ENCODE measurements at regions not wholly inside any gene's neighbourhood (a gene's known extent, or its start where the extent isn't known, plus 50 kb on each side); places are given as distances from the start of the nearest gene placed in this dataset.
"Not testable (repeated sequence)": the region's sequence is repeated elsewhere in the genome, so short reads cannot be mapped to it uniquely, and the experiment has no call there.

DNA sequence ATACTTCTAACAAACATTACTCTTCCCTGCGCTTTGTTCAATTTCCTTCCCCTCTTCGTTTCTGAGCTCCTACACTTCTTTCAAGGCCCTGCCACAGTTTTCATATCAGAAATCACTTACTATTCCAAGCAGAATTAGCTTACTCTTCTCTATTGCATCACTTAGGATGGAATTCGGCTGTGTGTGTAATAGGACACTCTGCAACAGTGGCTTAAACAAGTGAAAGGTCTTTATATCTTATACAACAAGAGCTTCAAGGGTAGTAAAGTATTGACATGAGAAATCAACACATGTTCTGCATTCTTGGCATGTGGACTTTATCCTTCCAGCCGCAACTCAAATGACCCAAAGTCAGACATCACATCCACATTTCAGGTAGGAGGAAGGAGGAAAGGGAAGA is 279.6 kb downstream of the PCDH20 start:
- no peak for DNase-seq

GRCh38 chr13:61135583-61135982 is 280.1 kb downstream of the PCDH20 start:
- no peak for DNase-seq

- no peak for DNase-seq
Observed at GRCh38 chr13:61128850-61129645, 286.6 kb downstream of the PCDH20 start.

GRCh38 chr13:61123538-61124289 is 291.9 kb downstream of the PCDH20 start:
- DNase-seq: no peak

DNA sequence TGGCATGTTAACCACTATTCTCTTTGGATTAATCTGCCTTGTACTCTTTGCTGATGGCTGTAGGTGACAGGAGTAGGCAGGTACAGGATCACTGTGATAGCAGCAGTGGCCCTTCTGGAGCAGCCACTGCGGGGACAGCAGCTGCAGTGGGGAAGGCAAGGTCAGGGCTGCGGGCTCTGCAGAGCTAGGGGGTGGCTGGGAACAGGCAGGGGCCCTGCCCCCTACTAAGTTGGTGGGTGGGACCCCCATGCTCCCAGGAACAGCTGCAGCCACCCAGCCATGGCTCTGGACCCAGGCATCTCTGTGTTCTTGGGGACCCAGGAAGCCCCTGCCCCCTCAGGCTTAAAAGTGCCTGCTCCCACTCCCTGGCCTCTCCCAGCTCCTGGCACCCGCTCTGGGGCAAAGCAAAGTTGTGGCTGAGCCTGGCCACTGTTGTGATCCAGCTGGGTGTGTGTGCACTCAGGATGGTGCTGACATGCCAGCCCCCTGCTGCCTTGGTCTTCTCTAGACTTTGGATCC is 302.4 kb downstream of the PCDH20 start:
- no peak for DNase-seq

GRCh38 chr13:61111529-61111928 is 304.1 kb downstream of the PCDH20 start:
- no peak for DNase-seq

DNA sequence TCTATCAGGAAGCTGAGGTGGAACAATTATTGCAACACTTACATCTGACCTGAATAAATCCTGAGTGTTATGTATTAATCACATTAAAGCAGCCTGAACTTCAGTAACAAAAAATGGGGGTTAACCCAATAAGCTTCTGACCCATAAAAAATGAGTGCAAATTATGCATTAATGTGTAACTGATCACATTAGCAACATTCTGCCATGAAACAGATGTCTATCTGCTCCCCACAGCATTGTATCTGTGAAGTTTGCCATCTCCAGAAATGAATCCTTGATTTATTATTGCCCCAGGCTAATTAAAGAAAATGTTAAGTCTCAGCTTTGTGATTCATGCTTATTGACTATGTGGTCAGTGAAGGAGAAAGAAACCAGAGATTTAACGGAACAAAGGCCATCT is 304.9 kb downstream of the PCDH20 start:
- DNase-seq: peak; percentile 52 to 90

- DNase-seq: no peak
Observed at GRCh38 chr13:61109741-61110140, 305.9 kb downstream of the PCDH20 start.

DNA sequence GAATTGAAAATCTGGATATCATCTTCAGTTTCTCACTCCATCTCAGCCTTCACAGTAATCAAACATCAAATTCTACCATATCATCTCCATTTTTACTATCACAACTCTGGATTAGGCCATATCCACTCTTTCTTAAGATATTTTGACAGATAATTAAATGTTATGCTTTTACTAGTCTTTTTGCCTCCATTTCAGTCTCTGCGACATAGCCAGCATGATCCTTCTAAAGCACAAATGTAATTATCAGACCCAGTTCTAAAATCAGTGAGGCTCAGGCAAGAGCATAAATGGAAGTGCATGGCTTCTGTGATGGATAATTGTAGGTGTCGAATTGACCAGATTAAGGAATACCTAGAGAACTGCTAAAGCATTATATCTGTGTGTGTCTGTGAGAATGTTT is 307.7 kb downstream of the PCDH20 start:
- no peak for DNase-seq

DNA sequence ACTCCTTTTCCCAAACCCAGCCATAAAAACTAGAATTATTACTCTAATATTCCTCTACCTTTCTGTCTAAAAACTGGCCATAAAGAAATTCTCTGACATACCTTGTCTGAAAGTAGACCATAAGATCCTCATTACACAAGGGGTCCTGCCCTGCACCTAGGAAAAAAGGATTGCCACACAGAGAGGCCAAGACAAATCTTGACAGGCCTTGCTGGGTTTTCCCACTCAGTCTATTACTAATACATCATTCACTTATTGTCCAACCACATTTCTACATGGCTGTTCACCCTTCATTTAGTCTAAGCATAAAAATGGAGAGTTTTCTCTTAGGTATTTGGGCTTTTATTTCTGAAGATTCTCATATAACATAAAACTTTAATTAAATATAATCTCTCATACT is 319.8 kb downstream of the PCDH20 start:
- DNase-seq: no peak

- DNase-seq: no peak
Observed at GRCh38 chr13:61094865-61095264, 320.8 kb downstream of the PCDH20 start.

- DNase-seq: not testable (repeated sequence)
Observed at GRCh38 chr13:61089894-61090293, 325.8 kb downstream of the PCDH20 start.

- DNase-seq: no peak
Observed at GRCh38 chr13:61086087-61086486, 329.6 kb downstream of the PCDH20 start.

DNA sequence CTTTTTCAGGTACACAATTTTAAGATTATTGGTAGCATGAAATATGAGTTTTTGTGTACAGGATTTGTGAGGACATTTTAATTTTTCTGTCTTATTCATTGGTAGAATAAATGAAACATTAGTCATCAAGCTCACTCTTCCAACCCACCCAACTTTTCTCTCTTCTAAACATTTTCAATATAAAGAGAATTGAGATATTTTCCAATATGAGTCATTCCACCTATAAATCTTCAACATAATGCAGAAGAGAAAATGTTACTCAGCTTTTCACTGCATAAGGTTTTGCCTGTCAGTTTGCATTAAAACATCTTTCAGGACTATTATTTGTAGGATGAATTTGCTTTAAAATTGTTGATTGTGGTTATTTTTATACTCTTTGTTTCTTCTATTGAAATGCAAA is 330.7 kb downstream of the PCDH20 start:
- no peak for DNase-seq

DNA sequence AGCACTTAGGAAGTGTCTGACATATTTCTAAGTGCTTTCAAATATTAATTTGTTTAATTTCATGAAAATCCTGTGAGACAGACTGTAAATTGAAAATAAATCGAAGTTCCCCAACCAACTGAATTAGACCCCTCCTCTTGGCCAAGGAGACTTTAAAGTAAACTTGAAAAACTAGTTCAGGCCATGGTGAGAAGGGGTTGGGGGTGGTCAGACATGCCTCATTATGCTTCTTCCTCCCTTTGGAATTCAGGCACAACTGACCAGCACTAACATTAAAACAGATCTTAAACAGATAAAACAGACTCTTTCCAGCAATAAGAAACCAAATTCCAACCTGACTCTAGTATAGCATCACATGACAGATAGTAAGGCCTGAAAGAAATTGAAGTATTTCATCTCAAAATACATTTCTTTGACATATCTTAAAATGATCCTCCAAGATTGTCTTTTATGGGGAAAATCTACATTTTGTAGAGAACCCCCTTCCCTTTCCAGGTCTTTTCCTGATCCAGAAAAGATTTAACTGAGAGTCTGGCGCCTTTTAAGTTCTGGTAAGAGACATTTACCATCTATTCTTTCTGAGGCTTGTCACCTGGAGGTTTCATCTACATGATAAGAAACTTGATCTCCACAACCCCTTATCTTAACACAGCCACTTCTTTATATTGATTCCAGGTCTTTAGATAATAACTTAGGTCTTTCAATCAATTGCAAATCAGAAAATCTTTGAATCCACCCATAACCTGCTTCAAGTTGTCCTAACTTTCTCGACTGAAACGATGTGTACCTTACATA is 336.5 kb downstream of the PCDH20 start:
- no peak for DNase-seq

GRCh38 chr13:61052175-61052574 is 363.5 kb downstream of the PCDH20 start:
- DNase-seq: no peak

DNA sequence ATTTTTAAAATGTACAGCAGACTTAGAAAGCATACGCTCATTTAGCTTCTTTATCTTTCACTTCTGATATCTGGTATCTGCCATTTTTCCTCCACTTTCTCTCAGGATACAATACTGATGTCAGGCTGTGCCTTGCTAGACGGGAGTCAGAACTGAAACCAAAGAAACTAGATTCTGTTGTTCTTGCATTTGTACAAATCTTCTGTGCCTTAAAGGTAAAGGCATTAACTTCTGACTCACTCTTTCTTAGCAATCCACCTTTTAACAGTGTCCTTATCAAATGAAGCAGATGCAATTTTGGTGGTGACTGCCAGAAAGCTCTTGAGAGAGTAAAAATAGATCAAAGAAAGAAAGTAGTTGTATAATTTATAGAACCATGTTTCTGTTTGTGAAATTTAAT is 370.4 kb downstream of the PCDH20 start:
- DNase-seq: no peak

DNA sequence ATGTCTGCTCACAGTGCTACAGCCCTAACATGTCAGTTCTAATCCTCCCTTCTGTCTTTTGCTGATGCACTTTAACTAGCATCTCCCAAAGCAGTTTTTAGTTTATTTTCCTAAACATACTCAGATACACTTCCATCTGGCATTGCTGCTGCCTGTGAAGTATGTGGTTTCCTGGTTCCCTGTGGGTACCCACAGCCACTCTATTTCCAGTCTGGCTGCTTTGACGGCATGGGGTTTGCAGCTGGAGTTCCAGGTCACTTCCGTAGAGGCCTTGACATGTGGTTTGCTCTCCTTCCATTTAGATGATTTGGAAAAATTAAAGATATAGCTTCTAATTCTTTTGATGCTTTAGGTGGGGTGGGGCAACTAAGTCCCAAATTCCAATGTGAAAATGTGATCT is 375.5 kb downstream of the PCDH20 start:
- no peak for DNase-seq

GRCh38 chr13:61039302-61039701 is 376.3 kb downstream of the PCDH20 start:
- DNase-seq: no peak

DNA sequence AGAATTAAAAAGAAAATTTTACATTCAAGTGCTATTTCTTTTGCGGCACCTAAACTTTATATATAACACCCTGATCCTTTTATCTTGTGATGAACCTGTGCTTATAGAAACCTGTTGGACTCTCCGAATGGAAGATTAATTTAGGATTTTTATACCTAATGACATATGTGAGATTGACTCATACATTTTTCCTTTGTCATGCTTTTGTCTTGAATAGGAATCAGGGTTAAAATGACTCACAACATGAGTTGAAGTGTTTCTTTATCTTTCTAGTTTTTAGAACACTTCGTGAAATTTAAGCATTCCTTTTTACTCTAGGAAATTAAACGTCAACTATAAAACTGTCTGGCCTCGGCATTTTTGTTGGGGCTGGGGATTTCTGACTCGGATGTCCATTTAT is 378.9 kb downstream of the PCDH20 start:
- no peak for DNase-seq

GRCh38 chr13:61030445-61030844 is 385.2 kb downstream of the PCDH20 start:
- no peak for DNase-seq

DNA sequence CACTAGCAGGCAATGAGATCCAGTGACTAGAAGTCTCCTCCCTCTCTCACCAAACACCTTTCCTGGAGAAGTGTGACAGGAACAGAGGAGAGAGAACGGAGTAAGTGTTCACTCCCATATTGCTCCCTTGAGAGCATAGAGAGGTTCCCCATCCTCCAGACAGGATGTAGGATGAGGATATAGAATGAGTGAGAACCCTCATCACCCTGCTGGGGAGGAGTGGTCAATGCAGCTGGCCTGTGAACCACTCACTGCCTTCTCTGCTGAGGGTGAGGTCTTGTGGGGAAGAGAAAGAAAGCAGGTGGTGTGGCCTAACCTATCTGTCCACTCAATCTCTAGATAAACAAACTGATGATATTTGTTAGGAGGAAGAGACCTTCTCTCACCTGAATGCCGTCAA is 386.6 kb downstream of the PCDH20 start:
- DNase-seq: no peak

DNA sequence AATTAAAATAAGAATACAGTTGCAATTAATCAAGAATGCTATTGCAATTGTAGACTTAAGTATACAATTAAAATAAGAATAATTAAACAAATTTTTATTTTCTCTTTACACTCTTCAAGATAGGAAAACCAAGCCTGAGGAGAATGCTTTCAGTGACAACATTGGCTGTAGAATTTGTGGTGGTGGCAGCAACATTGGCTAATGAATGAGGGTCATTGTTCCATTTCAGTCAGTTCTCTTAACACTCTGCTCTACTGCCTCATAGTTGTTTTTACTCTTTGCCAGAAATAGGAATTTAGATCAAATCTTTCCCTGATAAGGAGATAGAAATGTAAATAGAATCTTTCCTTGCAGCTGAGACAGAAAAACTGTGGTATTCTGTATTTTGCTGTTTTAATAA is 391.6 kb downstream of the PCDH20 start:
- no peak for DNase-seq

Data from NCI-H524 (cell line).